ENCODE measurements at regions not wholly inside any gene's neighbourhood (a gene's known extent, or its start where the extent isn't known, plus 50 kb on each side); places are given as distances from the start of the nearest gene placed in this dataset.

DNA sequence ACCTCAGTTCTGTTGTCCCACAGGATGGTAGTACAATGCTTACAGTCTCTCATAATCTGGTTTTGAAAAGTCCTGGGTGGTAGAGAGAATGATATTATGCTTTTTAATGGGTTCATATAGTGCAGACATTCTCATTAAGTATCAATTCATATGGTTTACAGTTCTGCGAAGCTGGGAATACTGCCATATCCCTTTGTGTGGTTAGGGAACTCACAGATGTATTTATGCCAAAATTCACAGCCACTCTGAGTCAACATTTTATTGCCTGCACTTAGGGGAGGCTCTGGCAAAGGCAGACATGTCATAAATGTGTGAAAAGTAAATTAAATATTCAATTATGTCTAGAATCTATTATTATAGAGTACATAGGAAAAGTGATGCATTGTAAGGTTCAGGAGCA, 808.2 kb downstream of the SUCLG1 start:
- DNase-seq (ENCODE audit: low read depth), result no peak

DNA sequence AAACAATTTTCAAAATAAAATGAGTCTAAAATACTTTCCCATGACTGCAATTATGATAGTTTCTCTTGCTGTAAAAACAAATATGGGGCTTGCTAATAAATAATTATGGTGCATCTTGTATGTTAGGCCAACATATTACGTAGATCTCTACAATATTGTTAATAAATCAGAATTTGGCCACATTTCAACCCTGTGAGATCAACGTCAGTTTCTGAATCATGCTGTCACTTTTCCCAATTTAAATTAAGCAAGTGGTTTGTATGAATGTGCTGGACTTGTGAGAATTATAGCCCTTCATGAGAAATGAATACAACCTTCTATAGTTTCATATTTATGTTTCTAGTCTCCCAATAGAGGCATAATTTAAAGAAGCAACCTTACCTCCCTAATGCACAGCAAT, 808.9 kb downstream of the SUCLG1 start:
- no peak for DNase-seq (ENCODE audit: low read depth)

DNA sequence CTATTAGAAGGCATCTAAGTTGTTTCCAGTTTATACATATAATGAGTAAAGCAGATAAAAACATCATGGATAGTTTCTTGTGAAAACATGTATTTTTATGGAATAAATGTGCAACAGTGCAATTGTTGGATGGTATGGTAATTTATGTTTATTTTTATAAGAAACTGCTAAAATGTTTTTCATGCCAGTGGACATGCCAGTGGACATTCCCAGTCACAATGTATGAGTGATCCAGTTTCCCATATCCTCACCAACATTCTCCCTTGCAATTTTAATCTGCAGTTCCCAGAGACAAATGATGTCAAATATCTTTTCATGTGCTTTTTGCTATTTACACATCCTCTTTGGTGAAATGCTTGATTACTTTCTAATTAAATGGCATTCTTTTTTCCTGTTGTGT, 818.6 kb downstream of the SUCLG1 start:
- no peak for DNase-seq (ENCODE audit: low read depth)

DNA sequence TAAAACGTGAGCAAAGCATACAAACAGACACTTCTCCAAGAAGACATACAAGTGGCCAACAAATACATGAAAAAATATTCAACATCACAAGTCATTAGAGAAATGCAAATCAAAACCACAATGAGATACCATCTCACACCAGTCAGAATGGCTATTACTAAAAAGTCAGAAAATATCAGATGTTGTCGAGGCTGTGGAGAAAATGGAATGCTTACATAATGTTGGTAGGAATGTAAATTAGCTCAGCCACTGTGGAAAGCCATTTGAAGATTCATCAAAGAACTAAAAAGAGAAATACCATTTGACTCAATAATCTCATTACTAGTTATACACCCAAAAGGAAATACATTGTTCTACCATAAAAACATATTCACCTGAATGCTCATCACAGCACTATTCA, 825.7 kb downstream of the SUCLG1 start:
- no peak for DNase-seq (ENCODE audit: low read depth)

DNA sequence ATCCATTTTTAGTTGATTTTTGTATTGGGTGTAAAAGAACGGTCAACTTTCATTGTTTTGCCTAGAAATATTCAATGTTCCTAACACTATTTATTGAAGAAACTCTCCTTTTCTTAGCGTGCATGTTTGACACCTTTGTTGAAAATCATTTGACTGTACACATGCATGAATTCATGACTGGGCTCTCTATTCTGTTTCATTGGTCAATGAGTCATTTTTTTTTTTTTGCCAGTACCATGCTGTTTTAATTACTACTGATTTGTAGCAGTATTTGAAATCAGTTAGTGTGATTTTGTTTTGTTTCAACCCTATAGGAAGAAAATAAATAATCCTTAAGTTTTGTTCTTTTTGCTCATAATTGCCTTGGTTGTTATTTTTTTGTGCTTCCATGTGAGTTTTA, 828.7 kb downstream of the SUCLG1 start:
- DNase-seq (ENCODE audit: low read depth), result no peak

DNA sequence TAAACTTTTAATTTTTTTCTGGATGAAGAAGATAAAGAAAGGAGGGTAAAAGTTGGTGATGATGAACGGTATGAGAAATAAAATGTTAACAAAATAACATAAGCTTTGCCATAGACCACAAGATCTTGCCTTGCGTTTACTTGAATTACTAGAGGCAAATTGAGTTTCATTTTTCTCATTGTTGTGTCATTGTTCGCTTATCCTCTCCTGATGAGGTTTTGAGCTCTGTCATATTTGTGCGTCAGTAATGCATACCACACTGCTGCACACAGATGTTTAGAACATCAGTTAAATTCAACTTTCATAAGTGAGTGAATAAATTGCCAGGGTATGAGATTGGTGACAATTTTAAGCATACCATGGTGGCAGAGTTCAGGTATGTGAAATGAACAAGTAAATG, 843.6 kb downstream of the SUCLG1 start:
- no peak for DNase-seq (ENCODE audit: low read depth)

DNA sequence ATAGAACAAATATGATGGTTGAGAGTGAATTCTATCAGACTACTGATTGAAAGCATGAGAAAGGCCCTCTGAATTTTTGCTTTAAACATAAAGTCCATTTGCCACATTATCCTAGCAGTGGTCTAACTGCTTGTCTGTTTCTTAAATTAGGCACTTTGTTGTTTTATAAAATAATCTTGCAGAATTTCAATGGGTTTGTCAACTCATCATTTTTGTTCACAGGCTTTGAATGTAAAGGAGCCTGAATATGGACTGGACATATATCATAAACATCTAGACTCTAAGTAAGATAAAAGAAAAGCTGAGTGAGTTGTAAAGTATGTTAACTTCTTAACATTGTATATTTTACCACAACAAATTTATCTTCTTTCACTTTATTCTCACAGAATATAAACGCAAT, 845.9 kb downstream of the SUCLG1 start:
- DNase-seq (ENCODE audit: low read depth), result no peak

DNA sequence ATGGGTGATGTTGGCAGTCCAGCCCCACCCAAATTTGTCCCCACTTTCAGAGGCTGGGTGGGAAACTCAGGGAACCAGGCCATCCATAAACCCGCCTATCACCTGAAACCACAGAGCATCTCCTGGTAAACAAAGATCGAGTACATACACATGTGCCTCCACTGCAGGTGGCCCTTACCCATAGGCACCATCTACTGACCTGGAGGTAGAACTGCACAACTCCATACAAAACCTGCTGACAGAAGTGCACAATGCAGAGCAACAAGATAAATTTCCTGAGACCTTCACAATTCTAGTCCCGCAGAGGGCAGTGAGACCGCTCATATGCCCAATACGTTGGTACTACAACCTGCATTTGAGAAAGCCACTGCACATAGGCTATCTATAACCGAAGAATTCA, 856.3 kb downstream of the SUCLG1 start:
- no peak for DNase-seq (ENCODE audit: low read depth)

DNA sequence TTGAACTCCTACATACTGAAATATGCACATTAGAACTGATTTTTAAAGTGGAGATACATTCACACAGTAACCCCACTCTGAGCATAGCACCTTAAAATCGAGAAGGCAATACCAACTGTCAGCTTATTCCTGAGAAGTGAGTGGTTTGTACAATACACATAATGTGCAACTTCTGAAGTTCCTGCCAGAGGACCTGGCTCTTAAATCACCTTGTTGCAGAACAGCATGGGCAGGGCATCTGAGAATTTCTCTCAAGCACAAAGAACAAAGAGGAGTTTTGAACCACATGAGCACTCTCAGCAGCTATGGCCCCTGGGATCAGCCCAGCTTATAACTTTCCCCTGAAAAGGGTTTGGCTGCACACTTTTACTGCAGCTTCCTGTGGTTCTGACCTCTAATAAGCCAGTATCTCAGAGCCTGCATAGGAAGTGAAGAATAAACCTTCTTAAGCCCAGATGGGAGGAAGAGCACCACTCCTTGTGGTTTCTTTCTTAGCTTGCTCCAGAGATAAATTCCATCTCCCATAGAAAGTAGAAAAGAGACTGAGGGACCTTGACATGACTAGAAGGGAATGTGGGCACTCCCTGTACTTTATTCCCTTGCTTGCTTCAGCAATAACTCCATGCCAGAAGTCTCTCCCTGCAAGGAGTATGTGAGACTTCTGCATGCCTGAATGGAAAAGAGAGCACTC, 862.3 kb downstream of the SUCLG1 start:
- DNase-seq (ENCODE audit: low read depth), result no peak

DNA sequence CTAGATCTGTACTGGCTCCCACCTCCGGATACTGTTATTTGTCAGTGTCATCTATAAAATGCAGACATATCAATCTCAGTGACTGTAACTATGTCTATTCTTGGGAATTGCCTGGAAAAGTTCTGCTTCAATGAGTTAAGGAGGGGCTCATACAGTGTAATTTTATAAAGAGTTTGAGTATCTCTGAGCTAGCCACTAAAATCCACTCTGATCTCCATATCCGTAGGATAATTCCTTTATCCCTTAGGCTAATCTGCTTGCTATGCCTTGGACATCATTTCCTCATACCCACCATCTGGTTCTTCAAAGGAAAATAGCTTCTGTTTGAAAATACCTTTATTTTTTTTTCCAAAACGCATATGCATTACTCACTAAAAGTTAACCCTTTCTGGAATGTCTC, 863.2 kb downstream of the SUCLG1 start:
- no peak for DNase-seq (ENCODE audit: low read depth)

DNA sequence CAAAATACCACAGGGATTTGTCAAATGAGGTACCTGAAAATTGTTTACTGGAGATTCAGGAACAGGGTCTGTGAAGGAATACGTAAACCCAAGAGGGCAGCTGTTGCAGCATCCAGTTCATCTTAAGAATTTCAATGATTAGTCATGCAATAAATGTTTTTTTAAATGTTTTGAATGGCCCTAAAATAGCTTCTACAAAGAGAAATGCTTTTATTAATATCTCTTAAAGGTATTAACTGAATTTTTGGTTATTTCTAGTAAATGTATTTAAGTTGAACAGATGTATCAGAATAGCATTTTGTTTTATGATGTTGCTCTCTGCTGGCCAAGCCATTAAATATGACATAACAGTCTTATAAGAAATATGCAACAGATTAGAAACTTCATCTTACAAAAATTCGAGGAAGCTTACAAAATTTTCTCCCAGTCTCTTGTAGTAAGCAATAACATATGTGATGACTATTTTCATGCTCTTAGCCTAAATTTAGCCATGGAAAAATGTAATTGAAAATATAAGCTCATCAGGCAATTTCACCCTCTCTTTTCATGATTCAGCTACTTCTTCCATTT, 863.9 kb downstream of the SUCLG1 start:
- DNase-seq (ENCODE audit: low read depth), result no peak

DNA sequence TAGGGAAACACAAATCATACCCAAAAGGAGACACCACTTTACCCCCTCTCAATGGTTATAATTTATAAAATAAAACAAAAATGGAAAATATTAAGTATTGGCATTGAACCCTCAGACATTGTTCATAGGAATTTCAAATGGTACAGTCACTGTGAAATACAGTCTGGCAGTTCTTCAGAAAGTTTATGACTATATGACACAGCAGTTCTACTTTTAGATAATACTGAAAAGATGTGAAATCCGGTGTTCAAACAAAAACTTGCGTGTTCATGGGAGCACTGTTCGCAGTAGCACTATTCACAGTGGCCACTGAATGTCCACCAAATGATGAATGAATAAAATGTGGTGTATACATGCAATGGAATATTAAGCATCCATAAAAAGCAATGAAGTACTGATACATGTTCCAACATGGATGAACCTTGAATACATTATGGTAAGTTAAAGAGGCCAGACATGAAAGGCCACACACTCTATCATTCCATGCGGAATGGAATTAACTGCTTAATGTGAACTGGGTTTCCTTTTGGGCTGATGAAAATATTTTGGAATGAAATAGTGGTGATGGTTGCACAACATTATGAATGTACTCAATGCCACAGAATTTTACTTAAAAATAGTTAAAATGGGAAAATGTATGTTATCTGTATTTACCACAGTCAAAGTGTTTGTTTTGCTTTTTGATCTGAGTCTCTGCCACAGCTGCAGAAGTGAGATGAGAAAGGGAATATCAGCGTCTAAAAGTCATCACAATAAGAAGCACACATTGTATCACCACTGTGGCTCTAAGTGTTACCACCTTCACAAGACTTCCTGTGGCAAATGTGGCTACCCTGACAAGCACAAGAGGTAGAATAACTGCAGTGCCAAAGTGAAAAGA, 864.6 kb downstream of the SUCLG1 start:
- DNase-seq (ENCODE audit: low read depth), result no peak

DNA sequence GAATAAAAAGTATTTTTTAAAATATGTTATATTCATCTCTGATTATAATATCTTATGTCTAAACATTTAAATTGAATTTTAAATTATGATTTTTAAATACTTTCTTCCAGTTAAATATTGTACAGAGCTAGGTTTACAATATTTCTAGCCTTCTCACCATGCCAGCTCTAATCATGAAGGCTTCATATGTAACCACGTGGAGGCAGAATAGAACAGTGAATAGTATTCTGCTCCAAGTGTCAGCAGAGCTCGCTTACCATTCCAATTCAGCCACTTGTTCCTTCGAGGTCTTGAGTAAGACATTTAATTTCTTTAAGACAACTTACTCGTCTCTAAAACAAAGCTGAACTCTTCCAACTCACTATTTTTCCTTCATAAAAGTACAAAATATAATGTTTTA, 871.8 kb downstream of the SUCLG1 start:
- no peak for DNase-seq (ENCODE audit: low read depth)

DNA sequence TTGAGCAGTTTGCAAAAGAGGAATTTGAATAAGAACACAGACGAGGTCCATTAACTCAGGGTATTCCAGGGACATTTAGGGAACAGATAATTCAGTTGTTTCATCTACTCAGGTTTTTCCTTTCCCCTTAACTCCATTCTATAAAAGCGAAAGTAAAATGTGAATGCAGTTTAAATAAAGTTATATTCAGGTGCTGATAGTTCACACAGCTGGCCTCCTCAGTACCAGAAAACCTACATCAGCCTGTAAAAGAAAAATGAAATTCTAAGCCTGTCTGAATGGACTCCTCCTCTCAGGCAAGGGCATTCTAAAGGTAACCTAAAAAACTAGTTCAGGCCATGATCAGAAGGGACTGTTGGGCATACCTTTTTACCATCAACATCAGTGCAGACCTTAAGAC, 873.8 kb downstream of the SUCLG1 start:
- no peak for DNase-seq (ENCODE audit: low read depth)

DNA sequence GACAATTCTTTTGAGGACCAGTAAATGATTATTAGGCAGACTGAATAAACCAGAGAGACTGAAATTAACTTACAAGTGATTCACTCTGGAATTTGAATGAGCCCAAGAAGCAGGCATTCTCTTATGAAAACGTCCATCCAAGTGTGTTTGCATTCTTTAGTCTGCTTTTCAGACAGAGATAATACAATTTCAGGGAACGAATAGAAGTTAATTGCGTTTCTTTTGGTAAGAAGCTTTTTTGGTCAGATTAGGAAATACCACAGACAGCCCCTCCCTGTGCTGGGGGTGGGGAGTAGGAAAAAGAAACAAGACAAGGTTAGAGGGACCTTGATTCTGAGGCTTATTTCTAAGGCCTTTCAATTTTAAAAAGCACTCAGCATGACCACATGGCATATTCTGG, 874.4 kb downstream of the SUCLG1 start:
- no peak for DNase-seq (ENCODE audit: low read depth)

DNA sequence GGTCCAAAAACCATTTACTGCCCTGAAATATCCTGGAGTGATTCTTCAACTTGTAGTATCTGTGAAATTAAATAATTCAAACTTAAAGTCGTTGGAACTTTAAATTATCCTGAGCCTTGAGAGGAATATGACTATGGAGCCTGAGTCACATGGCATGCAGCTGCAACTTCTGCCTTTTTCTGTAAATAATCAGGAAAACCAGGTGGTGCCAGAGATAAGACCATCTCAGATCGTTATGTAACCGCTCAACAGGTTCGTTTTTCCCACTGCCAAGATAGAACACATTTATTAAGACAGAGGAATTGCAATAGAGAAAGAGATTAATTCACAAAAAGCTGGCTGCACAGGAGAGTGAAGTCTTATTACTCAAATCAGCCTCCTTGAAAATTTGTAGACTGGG, 876.5 kb downstream of the SUCLG1 start:
- no peak for DNase-seq (ENCODE audit: low read depth)

DNA sequence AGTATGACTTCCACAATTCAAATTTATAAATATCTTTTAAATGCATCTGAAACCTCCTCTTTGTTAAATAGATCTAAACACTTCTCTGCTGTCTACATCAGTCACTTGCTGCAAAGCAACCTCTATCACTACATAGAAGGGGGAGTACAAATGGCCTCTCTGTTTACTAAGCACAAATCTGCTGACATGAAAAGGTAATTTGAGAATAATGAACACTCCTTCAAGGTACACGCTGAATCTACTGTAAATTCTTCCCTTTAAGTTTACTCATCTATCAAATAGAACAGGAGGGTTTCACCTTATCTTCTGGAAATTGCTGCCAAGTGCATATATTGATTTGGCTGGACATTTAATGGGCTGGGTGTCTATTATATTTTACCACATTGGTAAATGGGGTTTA, 879.6 kb downstream of the SUCLG1 start:
- no peak for DNase-seq (ENCODE audit: low read depth)

DNA sequence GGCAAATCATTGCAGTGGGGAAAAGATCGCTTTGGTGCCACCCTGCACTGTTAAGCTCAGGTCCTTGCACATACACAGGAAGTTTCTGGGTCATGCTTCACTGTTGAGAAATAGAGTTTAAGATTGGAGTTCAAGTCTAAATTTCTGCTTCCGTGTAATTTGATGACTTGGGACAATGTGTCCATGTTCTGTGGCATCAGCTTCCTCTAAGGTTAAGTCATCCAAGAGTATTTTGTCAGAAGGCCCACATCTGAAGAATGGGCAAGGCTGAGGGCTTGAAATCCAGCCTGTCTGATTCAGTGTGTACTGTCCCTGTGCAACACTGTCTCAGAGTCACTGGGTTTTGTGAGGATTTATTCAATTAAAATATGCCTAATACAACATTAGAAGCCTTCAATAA, 880.7 kb downstream of the SUCLG1 start:
- no peak for DNase-seq (ENCODE audit: low read depth)

DNA sequence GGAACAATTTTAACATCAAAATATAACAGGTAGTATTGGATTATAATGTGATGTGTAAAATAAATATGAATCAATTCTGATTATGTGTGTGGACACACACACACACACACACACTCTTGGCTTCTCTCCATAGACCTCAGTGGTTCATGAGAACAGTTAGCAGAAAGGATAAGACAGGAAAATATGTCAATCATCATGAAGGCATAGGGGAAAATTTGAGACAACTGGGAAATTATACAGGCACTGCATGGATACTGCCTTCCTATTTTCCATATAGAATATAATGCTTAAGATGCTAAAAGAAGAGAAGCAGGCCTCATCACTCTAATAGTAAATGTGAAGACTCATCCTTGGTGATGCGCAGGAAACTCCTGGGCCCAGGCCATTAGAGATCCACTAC, 884.5 kb downstream of the SUCLG1 start:
- DNase-seq (ENCODE audit: low read depth), result no peak

DNA sequence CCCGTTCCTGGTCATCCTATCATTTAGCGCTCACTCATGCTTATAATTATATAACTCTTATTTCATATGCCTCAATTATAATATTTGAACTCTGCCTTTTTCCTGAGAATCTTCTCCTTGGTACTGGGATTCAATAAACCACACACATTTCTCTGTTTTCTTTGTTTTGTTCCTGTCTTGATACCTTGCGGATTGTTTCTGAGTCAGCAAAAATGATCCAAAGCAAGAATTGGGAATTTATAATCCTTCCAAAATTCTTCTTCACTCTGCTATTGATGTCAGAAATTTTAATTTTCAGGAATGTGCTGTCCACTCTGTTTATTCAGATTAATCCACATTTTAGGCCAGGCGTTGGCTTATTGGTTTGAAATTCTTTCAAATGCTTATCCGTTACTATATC, 886.0 kb downstream of the SUCLG1 start:
- DNase-seq (ENCODE audit: low read depth), result no peak

DNA sequence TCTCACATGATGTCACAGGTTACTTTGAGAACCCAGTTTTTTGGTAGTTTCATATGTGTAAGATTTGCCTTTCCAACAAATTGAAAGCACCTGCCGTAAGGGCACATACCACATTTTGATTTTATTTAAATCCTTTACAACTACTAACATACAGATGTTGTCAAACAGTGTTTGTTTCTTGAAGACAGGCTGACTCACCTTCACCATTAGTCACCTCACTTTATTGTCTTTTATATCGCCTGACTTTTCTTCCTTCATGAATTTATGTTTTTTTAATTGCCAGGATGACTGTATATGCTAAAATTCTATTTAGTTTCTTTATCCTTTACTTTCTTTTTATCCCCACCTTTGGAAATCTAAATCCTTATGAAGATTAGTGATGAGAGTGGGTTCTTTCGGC, 886.7 kb downstream of the SUCLG1 start:
- DNase-seq (ENCODE audit: low read depth), result no peak

DNA sequence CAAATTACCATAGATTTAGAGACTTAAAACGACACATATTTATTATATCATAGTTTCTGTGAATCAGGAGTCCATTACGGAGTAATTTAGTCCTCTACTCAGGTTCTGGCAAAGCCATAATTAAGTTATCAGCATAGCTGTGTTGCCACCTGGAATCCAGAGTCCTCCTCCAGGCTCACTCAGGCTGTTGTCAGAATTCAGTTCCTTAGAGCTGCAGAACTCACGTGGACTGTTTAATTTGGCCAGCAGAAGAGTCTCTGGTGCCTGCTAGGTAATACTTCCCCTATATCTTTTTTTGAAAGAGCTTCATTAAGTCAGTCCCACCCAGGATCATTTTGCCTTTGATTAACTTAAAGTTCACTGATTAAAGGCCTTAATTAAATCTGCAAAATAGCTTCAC, 891.5 kb downstream of the SUCLG1 start:
- no peak for DNase-seq (ENCODE audit: low read depth)

DNA sequence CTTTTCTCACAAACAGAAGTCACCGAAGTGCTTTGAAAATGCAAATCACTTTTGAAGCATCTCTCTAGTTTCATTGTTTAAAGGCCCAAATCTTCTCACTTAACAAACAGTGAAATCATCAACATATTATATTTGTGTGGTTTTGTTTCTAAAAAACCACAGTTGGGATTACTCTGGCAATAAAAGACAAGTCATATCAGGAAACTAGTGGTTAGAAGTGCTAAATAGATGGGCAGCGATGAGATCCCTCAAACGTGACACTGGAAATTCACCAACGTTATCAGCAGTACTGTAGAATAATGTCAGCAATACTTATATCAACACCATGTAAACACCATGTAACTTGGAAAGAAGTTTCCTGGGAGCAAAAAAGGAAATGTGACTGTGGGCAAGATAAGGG, 893.5 kb downstream of the SUCLG1 start:
- no peak for DNase-seq (ENCODE audit: low read depth)

DNA sequence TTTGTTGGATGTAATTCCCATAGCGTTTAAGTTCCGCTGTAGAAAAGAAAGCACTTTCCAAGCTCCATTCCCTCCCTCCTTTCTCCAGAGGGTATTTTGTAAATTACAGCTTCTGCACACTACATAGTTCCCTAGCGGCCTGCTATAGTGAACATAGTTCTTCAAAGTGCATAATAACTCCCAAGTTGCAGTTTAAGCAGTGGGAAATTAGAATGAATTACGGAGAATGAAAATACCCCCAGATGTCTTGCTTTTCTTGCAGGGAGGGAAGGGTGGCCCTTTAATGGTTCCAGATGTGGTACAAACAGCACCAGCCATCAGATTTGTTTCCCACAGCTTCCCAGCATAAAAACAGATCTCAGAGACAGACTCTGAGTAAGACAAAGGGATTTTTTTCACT, 893.9 kb downstream of the SUCLG1 start:
- no peak for DNase-seq (ENCODE audit: low read depth)

Data from activated T-cell treated with anti-CD3 and anti-CD28 coated beads for 1 hour (primary cell).